IMR-90 (cell line): ENCODE measurements at regions not wholly inside any gene's neighbourhood (a gene's known extent, or its start where the extent isn't known, plus 50 kb on each side); places are given as distances from the start of the nearest gene placed in this dataset.
"Not testable (repeated sequence)": the region's sequence is repeated elsewhere in the genome, so short reads cannot be mapped to it uniquely, and the experiment has no call there.

Experiments
- CTCF ChIP-seq: conservative IDR thresholded peaks from 2 replicates; pipeline ENCODE4 v1.5.1; 2012; ENCODE audit warnings: mild to moderate bottlenecking, low read depth, low read length, improper control_type of control experiment
- ELK1 ChIP-seq: fragments of 150-350 bp; IDR thresholded peaks from 2 replicates; pipeline ENCODE4 v1.6.1; 2016; ENCODE audit warnings: low read depth, mild to moderate bottlenecking, low read length, moderate library complexity, borderline replicate concordance

- TF ChIP-seq ELK1, CTCF: not testable (repeated sequence)
Measured at GRCh38 chrX:94704348-94705256, 1030.6 kb downstream of the FAM133A start.
